NCI-H1930 (cell line): ENCODE measurements at regions not wholly inside any gene's neighbourhood (a gene's known extent, or its start where the extent isn't known, plus 50 kb on each side); places are given as distances from the start of the nearest gene placed in this dataset.
"Not testable (repeated sequence)": the region's sequence is repeated elsewhere in the genome, so short reads cannot be mapped to it uniquely, and the experiment has no call there.

Experiments used
- DNase-seq, 2 experiments: peaks; one replicate each; lab custom pipeline; 2025; lab: John Stamatoyannopoulos, UW

- DNase-seq = no peak
Observed at GRCh38 chr1:43108080-43108479, 64.0 kb downstream of the EBNA1BP2 start.

GRCh38 chr1:43107664-43108063 is 64.4 kb downstream of the EBNA1BP2 start:
- DNase-seq = no peak

GRCh38 chr1:43104027-43104763 is 67.9 kb downstream of the EBNA1BP2 start:
- no peak for DNase-seq

- DNase-seq = no peak
Observed at GRCh38 chr1:43101061-43101460, 71.0 kb downstream of the EBNA1BP2 start.

GRCh38 chr1:43098200-43098599 is 73.9 kb downstream of the EBNA1BP2 start:
- DNase-seq = no peak

- not testable (repeated sequence) for DNase-seq
Observed at GRCh38 chr1:43096528-43096927, 75.6 kb downstream of the EBNA1BP2 start.

- not testable (repeated sequence) for DNase-seq
Observed at GRCh38 chr1:43090812-43091211, 81.3 kb downstream of the EBNA1BP2 start.

GRCh38 chr1:43090157-43090556 is 81.9 kb downstream of the EBNA1BP2 start:
- DNase-seq = not testable (repeated sequence)

- DNase-seq = no peak
Observed at GRCh38 chr1:43083375-43083891, 88.7 kb downstream of the EBNA1BP2 start.

GRCh38 chr1:43082740-43083139 is 89.3 kb downstream of the EBNA1BP2 start:
- DNase-seq = no peak

GRCh38 chr1:43077273-43077672 is 94.8 kb downstream of the EBNA1BP2 start:
- no peak for DNase-seq

- no peak for DNase-seq
Observed at GRCh38 chr1:43074709-43075108, 97.4 kb downstream of the EBNA1BP2 start.

- no peak for DNase-seq
Observed at GRCh38 chr1:43074244-43074643, 97.8 kb downstream of the EBNA1BP2 start.

GRCh38 chr1:43073490-43074230 is 98.4 kb downstream of the EBNA1BP2 start:
- DNase-seq = peak; percentile 33 to 54

- no peak for DNase-seq
Observed at GRCh38 chr1:43072314-43072713, 99.8 kb downstream of the EBNA1BP2 start.

GRCh38 chr1:43071241-43071640 is 100.8 kb downstream of the EBNA1BP2 start:
- DNase-seq = no peak

GRCh38 chr1:43069461-43070050 is 102.5 kb downstream of the EBNA1BP2 start:
- no peak for DNase-seq

GRCh38 chr1:43068911-43069310 is 103.2 kb downstream of the EBNA1BP2 start:
- no peak for DNase-seq

GRCh38 chr1:43067977-43068751 is 103.9 kb downstream of the EBNA1BP2 start:
- DNase-seq = no peak

- no peak for DNase-seq
Observed at GRCh38 chr1:43067233-43067745, 104.8 kb downstream of the EBNA1BP2 start.

GRCh38 chr1:43066578-43066977 is 105.5 kb downstream of the EBNA1BP2 start:
- DNase-seq = no peak
